Ishikawa (cell line): ENCODE measurements at regions not wholly inside any gene's neighbourhood (a gene's known extent, or its start where the extent isn't known, plus 50 kb on each side); places are given as distances from the start of the nearest gene placed in this dataset.

Experiments used
- CEBPB ChIP-seq: IDR thresholded peaks from 2 replicates; pipeline ENCODE4 v1.6.1; 2012
- CREB1 ChIP-seq: IDR thresholded peaks from 2 replicates; pipeline ENCODE4 v1.6.1; 2012; ENCODE audit warnings: low read depth
- EGR1 ChIP-seq: IDR thresholded peaks from 2 replicates; pipeline ENCODE4 v1.6.1; 2012
- EP300 ChIP-seq: IDR thresholded peaks from 2 replicates; pipeline ENCODE4 v1.6.1; 2012; ENCODE audit warnings: borderline replicate concordance
- FOXM1 ChIP-seq: IDR thresholded peaks from 2 replicates; pipeline ENCODE4 v1.6.1; 2012; ENCODE audit warnings: low read depth, borderline replicate concordance
- NFIC ChIP-seq: IDR thresholded peaks from 2 replicates; pipeline ENCODE4 v1.6.1; 2012
- RAD21 ChIP-seq: IDR thresholded peaks from 2 replicates; pipeline ENCODE4 v1.6.1; 2012; ENCODE audit warnings: low read depth
- REST ChIP-seq: IDR thresholded peaks from 2 replicates; pipeline ENCODE4 v1.6.1; 2012; ENCODE audit warnings: low read depth, mild to moderate bottlenecking
- TAF1 ChIP-seq: IDR thresholded peaks from 2 replicates; pipeline ENCODE4 v1.6.1; 2012; ENCODE audit warnings: low read depth, mild to moderate bottlenecking
- TCF12 ChIP-seq: IDR thresholded peaks from 2 replicates; pipeline ENCODE4 v1.6.1; 2012; ENCODE audit warnings: low read depth
- TEAD4 ChIP-seq: IDR thresholded peaks from 2 replicates; pipeline ENCODE4 v1.6.1; 2012
- YY1 ChIP-seq: IDR thresholded peaks from 2 replicates; pipeline ENCODE4 v1.6.1; 2012; ENCODE audit warnings: low read depth
- ZBTB7A ChIP-seq: IDR thresholded peaks from 2 replicates; pipeline ENCODE4 v1.6.1; 2012; ENCODE audit warnings: low read depth
- TF ChIP-seq, protein P1 (sequence below): IDR thresholded peaks from 2 replicates; pipeline ENCODE4 v1.6.1; 2012
- TF ChIP-seq, protein P2 (sequence below): IDR thresholded peaks from 2 replicates; pipeline ENCODE4 v1.6.1; 2012

DNA sequence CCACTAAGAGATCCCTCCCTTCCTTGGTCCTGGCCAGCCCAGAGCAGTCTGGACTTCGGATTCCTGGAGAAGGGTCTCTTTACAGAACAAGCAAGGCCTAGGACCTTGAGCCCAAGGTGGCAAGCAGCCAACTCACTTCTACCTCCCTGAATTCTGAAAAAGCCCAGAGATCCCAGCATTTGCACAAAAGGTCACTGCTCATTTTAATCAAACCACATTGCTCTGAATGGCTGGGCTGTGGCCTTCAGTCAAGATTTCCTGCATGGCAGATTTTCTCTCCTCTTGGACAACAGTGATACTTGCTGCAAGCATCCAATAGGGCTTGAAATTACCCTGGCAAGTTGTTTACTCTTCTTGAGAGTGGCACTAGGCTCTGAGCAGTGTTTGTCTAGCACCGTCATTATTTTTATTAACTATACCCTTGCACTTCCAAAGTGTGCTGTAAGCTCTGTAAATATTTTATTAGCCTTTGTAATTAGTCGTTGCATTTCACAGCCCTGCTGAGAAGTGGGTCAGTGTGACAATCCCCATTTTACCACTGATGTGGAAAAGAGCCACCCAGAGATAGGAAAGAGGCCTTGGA lies 274.7 kb upstream of the CTNNB1 start:
- TF ChIP-seq FOXM1 (no peak), TEAD4 (no peak), YY1 (no peak), CREB1 (no peak), NFIC (no peak), EGR1 (no peak), REST (no peak), TAF1 (no peak), ZBTB7A (no peak), CEBPB (no peak), RAD21 (no peak), TCF12 (no peak), EP300 (no peak)
- TF ChIP-seq, protein P1, sequence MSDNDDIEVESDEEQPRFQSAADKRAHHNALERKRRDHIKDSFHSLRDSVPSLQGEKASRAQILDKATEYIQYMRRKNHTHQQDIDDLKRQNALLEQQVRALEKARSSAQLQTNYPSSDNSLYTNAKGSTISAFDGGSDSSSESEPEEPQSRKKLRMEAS: no peak
- TF ChIP-seq, protein P2, sequence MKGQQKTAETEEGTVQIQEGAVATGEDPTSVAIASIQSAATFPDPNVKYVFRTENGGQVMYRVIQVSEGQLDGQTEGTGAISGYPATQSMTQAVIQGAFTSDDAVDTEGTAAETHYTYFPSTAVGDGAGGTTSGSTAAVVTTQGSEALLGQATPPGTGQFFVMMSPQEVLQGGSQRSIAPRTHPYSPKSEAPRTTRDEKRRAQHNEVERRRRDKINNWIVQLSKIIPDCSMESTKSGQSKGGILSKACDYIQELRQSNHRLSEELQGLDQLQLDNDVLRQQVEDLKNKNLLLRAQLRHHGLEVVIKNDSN: no peak

DNA sequence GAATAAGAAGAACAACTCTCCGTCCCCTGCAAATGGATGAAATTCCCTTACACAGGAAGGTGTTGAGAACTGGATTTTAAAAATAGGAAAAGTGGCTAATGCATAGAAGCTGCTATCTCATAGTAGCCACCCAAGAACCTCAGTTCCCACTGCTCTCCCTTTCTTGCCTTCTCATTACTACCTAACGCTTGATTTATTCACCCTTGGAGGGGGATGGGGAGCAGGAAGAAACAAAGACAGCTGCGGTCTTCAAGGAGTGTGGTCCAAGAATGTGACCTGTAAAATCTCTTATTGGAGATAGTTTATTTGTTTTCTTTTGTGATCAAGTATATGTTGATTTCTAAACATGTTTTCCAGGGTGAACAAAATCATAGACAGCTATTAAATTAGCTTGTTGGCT lies 274.1 kb upstream of the CTNNB1 start:
- TF ChIP-seq TEAD4 (no peak), TAF1 (no peak), EP300 (no peak), EGR1 (no peak), FOXM1 (no peak), REST (no peak), NFIC (no peak)
- TF ChIP-seq, protein P1: no peak
- TF ChIP-seq, protein P2: no peak

DNA sequence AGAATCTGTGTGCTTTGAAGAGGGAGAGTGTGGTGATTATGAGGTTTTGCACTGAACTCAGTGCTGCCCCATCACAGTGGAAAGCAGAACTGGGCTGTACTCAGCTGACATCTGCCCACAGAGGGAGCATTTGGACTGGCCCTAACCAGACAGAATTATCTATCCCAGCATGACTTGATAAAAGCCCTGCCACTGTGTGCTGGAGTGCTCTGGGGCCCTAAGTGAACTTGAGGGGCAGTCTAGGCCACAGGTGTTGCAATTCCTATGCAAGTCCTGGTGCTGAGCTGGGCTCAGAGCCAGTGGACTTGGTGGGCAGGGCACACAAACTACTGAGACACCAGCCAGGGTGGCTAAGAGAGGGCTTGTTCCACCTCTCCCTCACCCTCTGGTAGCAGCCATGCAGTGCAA lies 269.2 kb upstream of the CTNNB1 start:
- no peak for TF ChIP-seq EP300
- TF ChIP-seq YY1: no peak
- TF ChIP-seq FOXM1: no peak
- TF ChIP-seq, protein P2: no peak
- no peak for TF ChIP-seq CEBPB
- no peak for TF ChIP-seq NFIC
- TF ChIP-seq CREB1: no peak
- no peak for TF ChIP-seq TEAD4
- TF ChIP-seq ZBTB7A: no peak
- TF ChIP-seq, protein P1: no peak
- TF ChIP-seq TCF12: no peak
- no peak for TF ChIP-seq TAF1
- TF ChIP-seq REST: no peak

- TF ChIP-seq RAD21 (no peak), EGR1 (no peak), EP300 (no peak), FOXM1 (no peak), REST (no peak), ZBTB7A (no peak), TCF12 (no peak), CREB1 (no peak), CEBPB (no peak), TEAD4 (no peak), TAF1 (no peak), YY1 (no peak), NFIC (no peak)
- TF ChIP-seq, protein P2: no peak
- TF ChIP-seq, protein P1: no peak
Observed at GRCh38 chr3:40930756-40931155, 268.5 kb upstream of the CTNNB1 start.
